Urinary bladder (tissue), 3 donors: ENCODE measurements at regions not wholly inside any gene's neighbourhood (a gene's known extent, or its start where the extent isn't known, plus 50 kb on each side); places are given as distances from the start of the nearest gene placed in this dataset.

Experiments
- DNase-seq: peaks from one replicate; pipeline ENCODE4 v3.0.0-alpha.2; 2015; ENCODE audit errors: extremely low spot score
- H3K27ac ChIP-seq: one replicate; pipeline ENCODE4 v1.5.1; 2013; ENCODE audit warnings: low read depth, mild to moderate bottlenecking, moderate library complexity
- H3K36me3 ChIP-seq: one replicate; pipeline ENCODE4 v1.6.1; 2013; ENCODE audit warnings: mild to moderate bottlenecking, moderate library complexity; ENCODE audit not compliant: insufficient read depth
- H3K4me1 ChIP-seq: one replicate; pipeline ENCODE4 v1.6.1; 2013; ENCODE audit warnings: mild to moderate bottlenecking, moderate library complexity; ENCODE audit not compliant: insufficient read depth
- H3K4me3 ChIP-seq: one replicate; pipeline ENCODE4 v1.5.1; 2013; ENCODE audit warnings: low read depth, low read length
- WGBS: extraction: QIAGEN DNeasy Blood & Tissue Kit; methylation state at CpG from one replicate; pipeline ENCODE4 v1.1.7; 2013; 5-methylcytosine and 5-hydroxymethylcytosine counted together
- donor health status: healthy with polysubstance abuse.
- donor health status: healthy.

DNA sequence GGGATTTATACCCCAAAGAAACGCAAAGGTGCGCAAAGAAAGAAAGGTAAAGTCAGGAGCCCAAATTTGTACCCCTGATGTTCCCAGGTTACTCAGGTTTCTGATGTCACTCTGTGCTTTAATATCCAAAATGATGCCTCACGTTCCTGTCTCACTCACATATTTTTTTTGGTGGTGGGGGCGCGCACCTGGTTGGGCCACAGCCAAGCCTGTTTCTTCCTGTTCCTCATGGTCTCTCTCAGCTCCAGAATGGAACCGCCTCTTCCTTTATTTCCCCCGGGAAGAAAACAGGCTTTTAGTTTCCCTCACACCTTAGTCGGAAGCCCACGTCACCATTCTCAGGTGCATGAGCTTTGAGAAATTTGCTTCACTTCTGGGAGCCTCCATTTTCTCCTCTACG is 118.3 kb upstream of the BOD1 start:
- Histone ChIP-seq H3K4me3 (no peak overlapping the region), H3K4me1 (no peaks in the 10 kb centered on the region), H3K27ac (no peak overlapping the region), H3K36me3 (no peaks in the 10 kb centered on the region)
- no peak for DNase-seq
- WGBS: 77% methylated on average over 10 of the region's 10 CpGs

DNA sequence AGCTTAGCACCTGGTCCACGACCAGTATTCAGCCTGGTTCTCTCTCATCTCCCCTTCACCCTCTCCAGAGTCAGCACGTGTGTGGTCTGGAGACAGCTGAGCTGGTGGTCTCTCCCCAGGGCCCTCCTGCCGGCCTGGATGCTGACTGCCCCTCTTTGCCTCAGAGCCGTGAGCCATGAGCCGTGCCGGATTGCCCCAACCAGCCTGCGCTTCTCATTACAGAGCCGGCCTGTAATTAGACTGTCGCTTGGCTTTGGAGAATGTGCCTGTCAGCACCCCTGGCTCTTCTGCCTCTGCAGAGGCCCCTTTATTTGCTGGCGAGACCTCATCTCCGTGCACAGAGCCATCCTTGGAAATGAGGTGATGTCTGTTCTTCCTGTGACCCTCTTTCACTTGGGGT is 118.7 kb upstream of the BOD1 start:
- WGBS: 54% methylated on average over 11 of the region's 11 CpGs
- no peak for DNase-seq
- no peaks in the 10 kb centered on the region for H3K4me1 ChIP-seq

DNA sequence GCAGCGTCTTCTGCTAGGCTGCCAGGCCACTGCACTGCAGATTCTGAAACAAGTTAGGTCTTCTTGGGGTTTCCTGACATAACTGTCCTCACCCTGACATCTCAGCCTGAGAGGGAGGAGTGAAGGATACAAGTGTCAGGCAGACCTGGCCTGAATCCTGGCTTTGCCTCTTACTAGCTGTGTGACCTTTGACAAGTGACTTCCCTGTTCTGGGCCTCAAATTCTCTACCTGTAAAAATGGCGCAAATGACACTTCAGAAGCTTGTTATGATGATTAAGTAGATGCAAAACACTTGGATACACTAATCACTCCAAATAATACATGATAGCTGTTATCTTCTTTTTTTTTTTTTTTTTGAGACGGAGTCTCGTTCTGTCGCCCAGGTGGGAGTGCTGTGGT is 119.2 kb upstream of the BOD1 start:
- no peaks in the 10 kb centered on the region for H3K36me3 ChIP-seq
- H3K27ac ChIP-seq: no peak overlapping the region
- WGBS: 91% methylated on average over 5 of the region's 5 CpGs
- H3K4me1 ChIP-seq: no peaks in the 10 kb centered on the region
- DNase-seq: no peak
- no peak overlapping the region for H3K4me3 ChIP-seq

More for the DNA sequence above, 118.7 kb upstream of the BOD1 start:
- no peak overlapping the region for H3K27ac ChIP-seq
- H3K4me3 ChIP-seq: no peak overlapping the region
- no peaks in the 10 kb centered on the region for H3K36me3 ChIP-seq

DNA sequence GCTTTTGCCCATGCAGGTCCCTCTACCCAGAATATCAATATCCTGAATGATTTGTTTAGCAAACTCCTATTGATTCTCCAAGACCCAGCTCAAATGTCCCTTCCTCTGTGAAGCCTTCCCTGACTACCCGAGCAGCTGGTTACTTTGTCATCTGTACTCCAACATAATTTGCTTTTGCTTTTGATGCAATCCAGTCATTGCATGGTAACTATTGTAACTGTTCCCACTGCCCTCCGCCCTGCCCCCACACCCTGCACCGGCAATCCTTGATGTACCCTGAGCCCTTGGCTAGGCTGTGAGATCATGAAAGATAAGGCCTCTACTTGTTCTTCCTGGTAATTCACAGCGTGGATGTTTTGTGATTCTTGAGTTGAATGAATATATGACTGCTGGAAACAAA is 119.9 kb upstream of the BOD1 start:
- WGBS: 65% methylated on average over 4 of the region's 4 CpGs
- Histone ChIP-seq H3K4me3 (no peak overlapping the region), H3K4me1 (no peaks in the 10 kb centered on the region), H3K36me3 (no peaks in the 10 kb centered on the region), H3K27ac (no peak overlapping the region)
- no peak for DNase-seq

DNA sequence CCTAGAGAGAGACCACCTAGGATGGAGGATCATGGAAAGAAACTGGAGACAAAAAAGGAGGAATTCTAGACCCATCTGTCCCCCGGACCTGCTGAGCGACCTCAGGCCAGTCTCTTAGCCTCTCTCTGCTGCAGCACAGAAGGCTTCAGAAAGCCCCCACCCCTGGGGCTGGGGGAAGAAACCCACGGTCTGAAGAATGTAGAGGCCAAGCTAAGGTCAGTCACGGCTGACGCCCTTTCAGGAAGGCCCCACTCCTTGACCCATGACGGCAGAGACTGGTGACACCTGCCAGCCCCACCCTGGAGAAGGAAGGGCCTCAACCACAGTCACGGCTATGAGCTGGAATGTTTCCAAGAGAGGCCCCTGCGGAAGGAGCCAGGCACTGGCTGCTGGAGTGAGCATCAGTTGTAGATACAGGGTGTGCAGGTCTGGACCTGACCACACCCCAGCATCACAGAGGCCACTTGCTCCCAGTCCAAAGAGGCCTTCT is 120.5 kb upstream of the BOD1 start:
- H3K4me1 ChIP-seq: no peaks in the 10 kb centered on the region
- H3K27ac ChIP-seq: no peak overlapping the region
- H3K4me3 ChIP-seq: no peak overlapping the region
- WGBS: 45% methylated on average over 8 of the region's 8 CpGs
- DNase-seq: no peak
- H3K36me3 ChIP-seq: no peaks in the 10 kb centered on the region

DNA sequence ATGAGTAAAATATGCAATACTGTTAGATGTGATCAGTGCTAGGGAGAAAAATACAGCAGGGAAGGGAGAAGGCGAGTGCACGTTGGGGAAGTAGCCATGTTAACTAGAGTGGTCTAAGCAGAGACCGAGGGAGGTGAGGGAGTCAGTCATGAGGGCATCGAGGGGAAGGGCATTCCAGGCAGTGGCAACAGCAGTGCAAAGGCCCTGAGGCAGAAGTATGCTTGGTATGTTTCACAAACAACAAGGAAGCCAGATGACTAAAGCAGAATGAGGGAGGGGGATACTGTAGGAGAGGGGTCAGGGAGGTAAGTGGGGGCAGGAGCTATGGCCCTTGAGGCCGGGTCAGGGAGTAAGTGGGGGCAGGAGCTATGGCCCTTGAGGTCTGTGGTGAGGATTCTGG is 123.3 kb upstream of the BOD1 start:
- WGBS: 85% methylated on average over 5 of the region's 5 CpGs
- Histone ChIP-seq H3K4me3 (no peak overlapping the region), H3K4me1 (no peaks in the 10 kb centered on the region), H3K27ac (no peak overlapping the region), H3K36me3 (no peaks in the 10 kb centered on the region)
- no peak for DNase-seq

DNA sequence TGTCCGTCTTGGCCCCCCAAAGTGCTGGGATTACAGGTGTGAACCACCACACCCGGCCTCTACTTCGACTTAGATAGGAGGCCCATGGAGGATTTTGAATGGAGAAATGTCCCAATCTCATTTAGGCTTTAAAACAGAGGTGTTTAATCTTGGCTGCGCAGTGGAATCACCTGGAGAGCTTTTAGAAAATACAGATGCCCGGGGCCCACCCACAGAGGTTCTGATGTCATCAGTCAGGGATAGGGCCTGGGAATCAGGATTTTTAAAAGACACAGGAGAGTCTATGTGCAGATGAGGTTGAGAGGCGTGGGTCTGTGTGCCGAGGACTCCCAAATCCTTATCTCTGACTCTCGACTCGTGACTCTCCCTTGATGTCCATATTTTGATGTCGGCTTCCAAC is 124.0 kb upstream of the BOD1 start:
- H3K36me3 ChIP-seq: no peaks in the 10 kb centered on the region
- H3K27ac ChIP-seq: no peak overlapping the region
- WGBS: 94% methylated on average over 10 of the region's 10 CpGs
- no peak overlapping the region for H3K4me3 ChIP-seq
- no peak for DNase-seq
- no peaks in the 10 kb centered on the region for H3K4me1 ChIP-seq

DNA sequence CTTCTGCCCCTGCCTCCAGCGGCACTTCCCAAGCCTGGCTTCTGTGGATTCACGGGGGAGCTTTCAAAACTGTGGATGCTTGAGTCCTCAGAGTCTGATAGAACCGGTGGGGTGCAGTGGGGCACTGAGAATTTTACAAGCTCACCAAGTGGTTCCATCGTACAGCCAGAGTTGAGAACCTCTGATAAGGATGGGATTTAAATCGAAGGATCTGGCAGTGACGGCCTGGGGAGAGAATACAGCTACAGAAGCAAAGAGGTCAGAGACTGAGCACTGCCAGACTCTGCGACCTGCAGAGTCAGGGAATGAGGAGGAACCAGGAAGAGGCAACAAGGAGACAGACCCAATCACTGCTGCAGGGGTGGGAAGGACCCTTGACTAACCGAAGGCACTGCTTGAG is 124.6 kb upstream of the BOD1 start:
- Histone ChIP-seq H3K27ac (no peak overlapping the region), H3K4me1 (no peaks in the 10 kb centered on the region), H3K4me3 (no peak overlapping the region), H3K36me3 (no peaks in the 10 kb centered on the region)
- DNase-seq: no peak
- WGBS: 57% methylated on average over 8 of the region's 8 CpGs

DNA sequence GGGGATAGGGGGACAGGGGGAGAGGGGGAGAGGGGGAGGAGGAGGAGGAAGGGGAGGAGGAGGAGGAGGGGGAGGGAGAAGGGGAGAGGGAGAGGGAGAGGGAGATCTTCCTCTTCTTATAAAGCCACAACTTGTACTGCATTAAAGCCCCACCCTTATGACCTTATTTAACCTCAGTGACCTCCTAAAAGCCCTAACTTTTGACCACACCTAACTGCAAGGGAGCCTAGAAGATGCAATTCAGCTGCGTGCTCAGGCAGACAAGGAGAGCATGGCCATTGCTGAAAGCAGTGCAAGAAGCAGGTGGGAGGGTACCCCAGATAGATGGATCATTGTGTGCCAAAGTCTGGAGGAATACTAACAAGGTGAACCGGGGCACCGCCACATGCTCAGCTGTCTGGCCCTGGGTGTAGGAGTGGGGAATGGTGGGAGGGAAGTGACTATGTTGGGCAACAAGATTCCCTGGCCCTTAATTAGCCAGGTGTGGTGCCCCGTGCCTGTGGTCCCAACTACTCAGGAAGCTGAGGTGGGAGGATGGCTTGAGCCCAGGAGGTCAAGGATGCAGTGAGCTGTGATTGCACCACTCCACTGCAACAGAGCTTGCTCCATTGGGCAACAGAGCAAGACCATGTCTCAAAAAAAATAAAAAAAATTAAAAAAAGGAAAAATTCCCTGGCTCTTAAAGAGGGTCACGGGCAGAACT is 125.4 kb upstream of the BOD1 start:
- WGBS: 96% methylated on average over 5 of the region's 5 CpGs
- Histone ChIP-seq H3K4me3 (no peak overlapping the region), H3K27ac (no peak overlapping the region), H3K36me3 (no peaks in the 10 kb centered on the region), H3K4me1 (no peaks in the 10 kb centered on the region)
- DNase-seq: no peak

DNA sequence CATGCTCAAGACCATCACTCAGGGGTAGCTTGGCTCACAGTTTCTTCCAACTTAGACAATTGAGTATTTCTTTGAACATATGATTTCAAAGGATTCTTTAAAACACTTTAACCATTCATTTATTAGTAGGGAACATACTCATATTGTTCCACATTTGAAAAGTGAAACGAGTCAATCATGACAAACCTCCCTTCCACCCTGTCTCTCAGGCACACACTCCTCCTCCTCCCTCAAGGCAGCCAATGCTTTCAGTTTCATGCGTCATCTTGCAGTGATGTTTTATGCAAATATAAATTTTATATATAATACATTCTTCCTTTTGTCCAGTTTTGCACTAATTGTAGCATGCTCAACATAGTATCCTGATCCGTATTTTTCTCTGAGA is 126.0 kb upstream of the BOD1 start:
- Histone ChIP-seq H3K4me1 (no peaks in the 10 kb centered on the region), H3K36me3 (no peaks in the 10 kb centered on the region), H3K4me3 (no peak overlapping the region), H3K27ac (no peak overlapping the region)
- DNase-seq: no peak
- WGBS: 91% methylated on average over 3 of the region's 3 CpGs

DNA sequence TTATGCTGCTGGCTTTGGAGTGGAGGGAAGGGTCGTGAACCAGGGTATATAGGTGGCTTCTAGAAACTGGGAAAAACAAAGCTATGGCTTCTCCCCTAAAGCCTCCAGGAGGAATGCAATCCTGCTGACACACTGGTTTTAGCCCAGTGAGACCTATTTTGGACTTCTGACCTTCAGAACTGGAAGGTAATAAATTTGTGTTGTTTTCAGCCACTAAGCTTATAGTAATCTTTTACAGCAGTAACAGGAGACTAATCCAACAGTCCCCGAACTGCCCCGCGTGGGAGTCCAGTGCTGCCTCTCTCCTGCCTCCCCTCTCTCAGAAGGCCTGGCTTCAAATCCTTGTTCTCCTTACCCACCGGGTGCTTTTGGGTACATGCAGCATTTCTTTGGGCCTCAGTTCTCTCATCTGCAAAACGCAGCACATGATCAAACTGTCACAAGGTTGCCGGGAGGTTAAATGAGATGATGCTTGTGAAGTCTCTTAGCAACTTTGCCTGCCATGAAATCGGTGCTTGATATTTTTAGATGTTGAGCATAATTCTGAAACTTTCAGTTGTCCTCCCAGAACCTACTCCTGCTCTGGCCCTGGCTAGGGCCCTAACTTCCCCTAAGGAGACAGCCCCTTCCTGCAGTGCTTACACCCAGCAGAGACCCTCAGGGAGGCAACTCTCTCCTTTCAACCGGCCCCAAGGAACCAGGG is 127.3 kb upstream of the BOD1 start:
- 83% methylated on average over 9 of the region's 9 CpGs for WGBS
- no peak overlapping the region for H3K27ac ChIP-seq
- H3K4me1 ChIP-seq: no peaks in the 10 kb centered on the region
- no peak overlapping the region for H3K4me3 ChIP-seq
- no peak for DNase-seq
- no peaks in the 10 kb centered on the region for H3K36me3 ChIP-seq

DNA sequence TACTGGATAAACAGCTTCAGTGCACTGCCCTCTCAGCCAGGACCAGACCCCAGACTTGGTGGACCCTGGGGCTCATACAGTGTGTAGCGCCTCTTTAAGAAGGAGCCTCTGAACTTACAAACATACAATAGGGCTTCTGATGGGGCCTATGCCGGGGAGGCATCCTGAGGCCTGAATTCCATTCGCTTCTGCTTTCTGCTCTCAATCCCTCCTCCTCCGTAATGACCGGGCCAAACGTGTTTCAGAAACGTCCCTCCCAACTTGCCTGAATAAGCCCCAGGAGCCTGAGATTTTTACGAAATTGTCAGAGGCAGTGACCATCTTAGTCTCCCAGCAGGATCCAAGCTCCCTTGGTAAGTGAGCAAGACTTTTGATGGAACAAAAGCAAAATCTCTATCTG is 128.1 kb upstream of the BOD1 start:
- Histone ChIP-seq H3K27ac (no peak overlapping the region), H3K4me1 (no peaks in the 10 kb centered on the region), H3K36me3 (no peaks in the 10 kb centered on the region), H3K4me3 (no peak overlapping the region)
- WGBS: 59% methylated on average over 8 of the region's 8 CpGs
- DNase-seq: no peak

DNA sequence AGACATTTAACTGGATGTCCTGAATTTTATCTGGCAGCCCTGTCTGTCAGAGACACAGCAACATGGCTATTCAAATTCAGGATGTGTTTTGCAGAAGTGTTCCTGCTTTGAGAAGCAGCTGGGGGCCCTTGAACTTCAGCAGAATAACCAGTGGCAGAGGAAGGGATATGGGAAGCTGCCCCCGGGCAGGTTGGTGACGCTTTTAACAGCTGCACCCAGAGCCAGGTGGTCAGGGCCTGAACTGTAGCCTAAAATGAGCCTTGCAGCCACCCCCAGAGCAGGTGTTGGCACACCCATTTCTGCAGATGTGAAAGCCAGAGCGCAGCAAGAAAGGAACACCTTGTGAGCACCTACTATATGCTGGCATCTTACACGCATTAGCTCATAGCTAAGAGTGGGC is 128.7 kb upstream of the BOD1 start:
- WGBS: 78% methylated on average over 4 of the region's 4 CpGs
- no peak for DNase-seq
- H3K4me1 ChIP-seq: no peaks in the 10 kb centered on the region

DNA sequence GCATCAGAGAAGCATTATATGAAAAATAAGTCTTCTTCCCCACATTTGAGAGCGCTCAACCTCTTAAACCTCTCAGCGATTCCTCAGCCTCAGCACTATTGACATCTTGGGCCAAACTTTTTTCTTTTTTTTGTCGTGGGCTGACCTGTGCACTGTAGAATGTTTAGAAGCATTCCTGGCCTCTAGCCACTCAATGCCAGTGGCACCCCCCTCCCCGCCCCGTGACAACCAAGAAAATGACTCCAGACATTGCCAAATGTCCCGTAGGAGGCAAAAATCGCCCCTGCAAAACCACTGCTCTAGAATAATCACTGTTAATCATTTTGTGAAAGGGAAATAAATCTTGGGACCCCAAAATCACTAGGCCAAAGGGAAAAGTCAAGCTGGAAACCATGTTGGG is 129.1 kb upstream of the BOD1 start:
- no peaks in the 10 kb centered on the region for H3K36me3 ChIP-seq
- no peak for DNase-seq
- no peak overlapping the region for H3K27ac ChIP-seq
- H3K4me1 ChIP-seq: no peaks in the 10 kb centered on the region
- WGBS: 86% methylated on average over 7 of the region's 7 CpGs
- no peak overlapping the region for H3K4me3 ChIP-seq

More for the DNA sequence above, 128.7 kb upstream of the BOD1 start:
- Histone ChIP-seq H3K36me3 (no peaks in the 10 kb centered on the region), H3K27ac (no peak overlapping the region), H3K4me3 (no peak overlapping the region)
